ENCODE measurements at regions not wholly inside any gene's neighbourhood (a gene's known extent, or its start where the extent isn't known, plus 50 kb on each side); places are given as distances from the start of the nearest gene placed in this dataset.

DNA sequence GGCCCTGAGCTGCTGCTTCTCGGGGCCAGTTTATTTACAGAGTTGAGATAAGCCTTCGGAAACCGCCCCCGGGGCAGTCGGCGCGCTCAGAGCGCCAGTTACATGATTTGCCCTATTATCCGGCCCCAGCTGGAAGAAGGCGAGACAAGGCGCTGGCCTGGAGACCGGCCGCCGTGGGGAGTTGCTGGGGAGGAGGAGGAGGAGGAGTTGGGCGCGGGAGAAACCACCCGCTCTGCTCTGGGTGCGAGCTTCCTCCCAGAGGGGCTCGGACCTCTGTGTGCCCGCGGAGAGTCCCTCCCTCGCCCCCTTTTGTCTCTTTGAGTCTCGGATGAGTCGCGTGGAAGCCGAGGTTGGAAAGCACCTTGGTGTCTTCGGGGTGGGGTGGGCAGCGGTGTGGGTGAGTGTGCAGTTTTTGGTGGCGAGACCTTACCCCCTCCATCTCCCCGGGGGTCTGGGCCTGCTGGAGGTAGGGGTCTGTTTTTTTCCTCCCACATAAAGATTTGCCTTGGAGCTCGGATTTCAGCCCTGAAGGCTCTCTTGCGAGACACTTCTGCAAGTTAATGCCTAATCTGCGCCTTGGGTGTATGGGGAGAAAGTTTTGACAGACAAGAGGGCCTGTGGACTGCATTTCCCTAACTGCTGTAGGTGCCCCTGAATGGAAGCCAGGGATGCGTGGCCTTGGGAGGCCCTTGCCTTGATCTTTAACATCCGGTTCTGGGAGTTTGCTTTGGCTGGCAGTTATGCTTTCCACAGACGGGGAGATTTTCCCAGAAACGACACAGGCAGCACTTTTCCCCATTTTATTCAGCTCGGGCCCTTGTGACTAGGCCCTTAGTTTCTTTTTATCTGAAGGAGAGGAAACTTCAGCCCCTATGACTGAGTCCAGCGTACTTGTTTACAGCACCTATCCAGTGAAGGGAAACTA, 80.0 kb downstream of the NDUFS5 start (continued):
- TF ChIP-seq, protein P1, sequence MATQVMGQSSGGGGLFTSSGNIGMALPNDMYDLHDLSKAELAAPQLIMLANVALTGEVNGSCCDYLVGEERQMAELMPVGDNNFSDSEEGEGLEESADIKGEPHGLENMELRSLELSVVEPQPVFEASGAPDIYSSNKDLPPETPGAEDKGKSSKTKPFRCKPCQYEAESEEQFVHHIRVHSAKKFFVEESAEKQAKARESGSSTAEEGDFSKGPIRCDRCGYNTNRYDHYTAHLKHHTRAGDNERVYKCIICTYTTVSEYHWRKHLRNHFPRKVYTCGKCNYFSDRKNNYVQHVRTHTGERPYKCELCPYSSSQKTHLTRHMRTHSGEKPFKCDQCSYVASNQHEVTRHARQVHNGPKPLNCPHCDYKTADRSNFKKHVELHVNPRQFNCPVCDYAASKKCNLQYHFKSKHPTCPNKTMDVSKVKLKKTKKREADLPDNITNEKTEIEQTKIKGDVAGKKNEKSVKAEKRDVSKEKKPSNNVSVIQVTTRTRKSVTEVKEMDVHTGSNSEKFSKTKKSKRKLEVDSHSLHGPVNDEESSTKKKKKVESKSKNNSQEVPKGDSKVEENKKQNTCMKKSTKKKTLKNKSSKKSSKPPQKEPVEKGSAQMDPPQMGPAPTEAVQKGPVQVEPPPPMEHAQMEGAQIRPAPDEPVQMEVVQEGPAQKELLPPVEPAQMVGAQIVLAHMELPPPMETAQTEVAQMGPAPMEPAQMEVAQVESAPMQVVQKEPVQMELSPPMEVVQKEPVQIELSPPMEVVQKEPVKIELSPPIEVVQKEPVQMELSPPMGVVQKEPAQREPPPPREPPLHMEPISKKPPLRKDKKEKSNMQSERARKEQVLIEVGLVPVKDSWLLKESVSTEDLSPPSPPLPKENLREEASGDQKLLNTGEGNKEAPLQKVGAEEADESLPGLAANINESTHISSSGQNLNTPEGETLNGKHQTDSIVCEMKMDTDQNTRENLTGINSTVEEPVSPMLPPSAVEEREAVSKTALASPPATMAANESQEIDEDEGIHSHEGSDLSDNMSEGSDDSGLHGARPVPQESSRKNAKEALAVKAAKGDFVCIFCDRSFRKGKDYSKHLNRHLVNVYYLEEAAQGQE (IDR thresholded peaks at IDR 0.05; ENCODE audit: borderline replicate concordance), result peak; percentile 28; the same call in 1 of the 2 replicates
- TF ChIP-seq, protein P1 (CRISPR knock-in tag; IDR thresholded peaks at IDR 0.05; ENCODE audit: low read depth), result no peak
- TF ChIP-seq, protein P2, sequence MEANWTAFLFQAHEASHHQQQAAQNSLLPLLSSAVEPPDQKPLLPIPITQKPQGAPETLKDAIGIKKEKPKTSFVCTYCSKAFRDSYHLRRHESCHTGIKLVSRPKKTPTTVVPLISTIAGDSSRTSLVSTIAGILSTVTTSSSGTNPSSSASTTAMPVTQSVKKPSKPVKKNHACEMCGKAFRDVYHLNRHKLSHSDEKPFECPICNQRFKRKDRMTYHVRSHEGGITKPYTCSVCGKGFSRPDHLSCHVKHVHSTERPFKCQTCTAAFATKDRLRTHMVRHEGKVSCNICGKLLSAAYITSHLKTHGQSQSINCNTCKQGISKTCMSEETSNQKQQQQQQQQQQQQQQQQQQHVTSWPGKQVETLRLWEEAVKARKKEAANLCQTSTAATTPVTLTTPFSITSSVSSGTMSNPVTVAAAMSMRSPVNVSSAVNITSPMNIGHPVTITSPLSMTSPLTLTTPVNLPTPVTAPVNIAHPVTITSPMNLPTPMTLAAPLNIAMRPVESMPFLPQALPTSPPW (CRISPR knock-in tag; IDR thresholded peaks at IDR 0.05), result peak; percentile 15; the same call in 1 of the 2 replicates
- TF ChIP-seq EGR1 (conservative IDR thresholded peaks at IDR 0.05) (peak; percentile 29; the same call in 1 of the 2 replicates), XRCC5 (IDR thresholded peaks at IDR 0.05; ENCODE audit: low read depth, low read length) (no peak)
- TF ChIP-seq, protein P3, sequence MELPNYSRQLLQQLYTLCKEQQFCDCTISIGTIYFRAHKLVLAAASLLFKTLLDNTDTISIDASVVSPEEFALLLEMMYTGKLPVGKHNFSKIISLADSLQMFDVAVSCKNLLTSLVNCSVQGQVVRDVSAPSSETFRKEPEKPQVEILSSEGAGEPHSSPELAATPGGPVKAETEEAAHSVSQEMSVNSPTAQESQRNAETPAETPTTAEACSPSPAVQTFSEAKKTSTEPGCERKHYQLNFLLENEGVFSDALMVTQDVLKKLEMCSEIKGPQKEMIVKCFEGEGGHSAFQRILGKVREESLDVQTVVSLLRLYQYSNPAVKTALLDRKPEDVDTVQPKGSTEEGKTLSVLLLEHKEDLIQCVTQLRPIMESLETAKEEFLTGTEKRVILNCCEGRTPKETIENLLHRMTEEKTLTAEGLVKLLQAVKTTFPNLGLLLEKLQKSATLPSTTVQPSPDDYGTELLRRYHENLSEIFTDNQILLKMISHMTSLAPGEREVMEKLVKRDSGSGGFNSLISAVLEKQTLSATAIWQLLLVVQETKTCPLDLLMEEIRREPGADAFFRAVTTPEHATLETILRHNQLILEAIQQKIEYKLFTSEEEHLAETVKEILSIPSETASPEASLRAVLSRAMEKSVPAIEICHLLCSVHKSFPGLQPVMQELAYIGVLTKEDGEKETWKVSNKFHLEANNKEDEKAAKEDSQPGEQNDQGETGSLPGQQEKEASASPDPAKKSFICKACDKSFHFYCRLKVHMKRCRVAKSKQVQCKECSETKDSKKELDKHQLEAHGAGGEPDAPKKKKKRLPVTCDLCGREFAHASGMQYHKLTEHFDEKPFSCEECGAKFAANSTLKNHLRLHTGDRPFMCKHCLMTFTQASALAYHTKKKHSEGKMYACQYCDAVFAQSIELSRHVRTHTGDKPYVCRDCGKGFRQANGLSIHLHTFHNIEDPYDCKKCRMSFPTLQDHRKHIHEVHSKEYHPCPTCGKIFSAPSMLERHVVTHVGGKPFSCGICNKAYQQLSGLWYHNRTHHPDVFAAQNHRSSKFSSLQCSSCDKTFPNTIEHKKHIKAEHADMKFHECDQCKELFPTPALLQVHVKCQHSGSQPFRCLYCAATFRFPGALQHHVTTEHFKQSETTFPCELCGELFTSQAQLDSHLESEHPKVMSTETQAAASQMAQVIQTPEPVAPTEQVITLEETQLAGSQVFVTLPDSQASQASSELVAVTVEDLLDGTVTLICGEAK (IDR thresholded peaks at IDR 0.05), result 0 out of 2 replicates have a peak, but pooled peaks have one; percentile 40
- TF ChIP-seq, protein P3 (CRISPR knock-in tag; IDR thresholded peaks at IDR 0.05), result no peak
